ENCODE measurements at regions not wholly inside any gene's neighbourhood (a gene's known extent, or its start where the extent isn't known, plus 50 kb on each side); places are given as distances from the start of the nearest gene placed in this dataset.

DNA sequence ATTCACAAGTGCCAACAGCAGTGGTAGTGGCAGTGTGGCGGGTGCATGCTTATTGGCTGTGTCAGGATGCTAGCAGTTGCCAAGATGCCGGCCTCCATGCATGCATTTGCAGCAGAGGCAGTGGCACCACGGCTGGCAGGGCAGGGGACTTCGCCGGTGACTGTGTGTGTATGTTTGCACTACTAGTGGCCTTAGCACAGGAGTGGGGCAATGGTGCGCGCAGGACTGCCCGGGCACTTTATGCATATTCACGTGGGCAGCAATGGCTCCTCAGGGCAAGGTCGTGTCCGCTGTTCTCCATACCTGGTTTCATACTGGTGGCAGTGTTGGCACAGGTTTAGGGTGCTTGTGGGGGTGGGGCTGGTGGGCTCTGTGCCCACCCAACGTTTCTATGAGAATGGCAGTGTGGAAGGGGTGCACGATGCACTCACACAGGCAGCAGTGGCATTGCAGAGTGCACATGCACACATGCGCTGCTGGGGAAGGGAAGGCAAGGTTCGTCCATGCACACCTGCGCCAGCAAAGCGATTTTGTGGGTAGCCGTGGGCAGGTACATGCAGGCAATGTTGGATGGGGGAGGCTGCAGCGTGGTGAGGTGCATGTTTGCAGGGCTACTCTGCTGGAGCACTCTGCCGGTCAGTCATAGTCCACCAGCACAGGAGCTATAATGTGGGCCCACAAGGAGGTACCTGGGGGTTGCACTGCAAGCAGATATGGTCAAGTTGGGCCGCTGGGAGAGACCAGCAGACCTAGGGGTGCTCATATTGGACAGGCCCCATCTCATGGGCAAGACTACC is 338.9 kb upstream of the TECRL start:
- TF ChIP-seq, protein P1, sequence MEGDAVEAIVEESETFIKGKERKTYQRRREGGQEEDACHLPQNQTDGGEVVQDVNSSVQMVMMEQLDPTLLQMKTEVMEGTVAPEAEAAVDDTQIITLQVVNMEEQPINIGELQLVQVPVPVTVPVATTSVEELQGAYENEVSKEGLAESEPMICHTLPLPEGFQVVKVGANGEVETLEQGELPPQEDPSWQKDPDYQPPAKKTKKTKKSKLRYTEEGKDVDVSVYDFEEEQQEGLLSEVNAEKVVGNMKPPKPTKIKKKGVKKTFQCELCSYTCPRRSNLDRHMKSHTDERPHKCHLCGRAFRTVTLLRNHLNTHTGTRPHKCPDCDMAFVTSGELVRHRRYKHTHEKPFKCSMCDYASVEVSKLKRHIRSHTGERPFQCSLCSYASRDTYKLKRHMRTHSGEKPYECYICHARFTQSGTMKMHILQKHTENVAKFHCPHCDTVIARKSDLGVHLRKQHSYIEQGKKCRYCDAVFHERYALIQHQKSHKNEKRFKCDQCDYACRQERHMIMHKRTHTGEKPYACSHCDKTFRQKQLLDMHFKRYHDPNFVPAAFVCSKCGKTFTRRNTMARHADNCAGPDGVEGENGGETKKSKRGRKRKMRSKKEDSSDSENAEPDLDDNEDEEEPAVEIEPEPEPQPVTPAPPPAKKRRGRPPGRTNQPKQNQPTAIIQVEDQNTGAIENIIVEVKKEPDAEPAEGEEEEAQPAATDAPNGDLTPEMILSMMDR (IDR thresholded peaks at IDR 0.05), result no peak
- no peak for TF ChIP-seq POLR2A (IDR thresholded peaks at IDR 0.05)
